H1 (cell line): ENCODE measurements at regions not wholly inside any gene's neighbourhood (a gene's known extent, or its start where the extent isn't known, plus 50 kb on each side); places are given as distances from the start of the nearest gene placed in this dataset.

ENCODE experiments used
- CTCF ChIA-PET: fragments of 300-600 bp; sonication (Branson Sonifier 250); formaldehyde crosslinking; loops from one replicate; lab custom pipeline; 2021; ENCODE audit not compliant: partially characterized antibody; lab: Charles Lee
- POLR2A ChIA-PET: fragments of 300-600 bp; sonication (Branson Sonifier 250); formaldehyde crosslinking; loops from one replicate; lab custom pipeline; 2021; ENCODE audit warnings: inconsistent platforms; ENCODE audit not compliant: partially characterized antibody; lab: Charles Lee
- DNase-seq, 2 experiments: peaks; one replicate each; pipeline versions ENCODE4 v3.0.0 to v3.0.0-alpha.2; 2010 to 2022; ENCODE audit warnings: low spot score in 2 of 2, low read depth in 1 of 2, mixed read lengths in 1 of 2
- FAIRE-seq: peaks from 2 replicates; lab custom pipeline; 2011; peaks lifted over from hg19 to GRCh38; lab: Jason Lieb, UNC
- H2AFZ ChIP-seq: 2 replicates; pipeline ENCODE4 v1.8.1; 2012; ENCODE audit warnings: low read length, inconsistent platforms
- H2AK5ac ChIP-seq: 2 replicates; pipeline ENCODE4 v1.6.1; 2013; ENCODE audit warnings: low read depth, low read length
- H2BK120ac ChIP-seq: replicated peaks from 2 replicates; pipeline ENCODE3; 2013; ENCODE audit warnings: low read depth, low read length, inconsistent platforms
- H2BK12ac ChIP-seq: 2 replicates; pipeline ENCODE4 v1.6.1; 2013; ENCODE audit warnings: low read depth, low read length
- H2BK15ac ChIP-seq: 2 replicates; pipeline ENCODE4 v1.6.1; 2013; ENCODE audit warnings: low read length
- H2BK20ac ChIP-seq: 2 replicates; pipeline ENCODE4 v1.6.1; 2013; ENCODE audit warnings: low read length
- H2BK5ac ChIP-seq: 2 replicates; pipeline ENCODE4 v1.6.1; 2013; ENCODE audit warnings: low read depth, low read length
- H3K14ac ChIP-seq: 2 replicates; pipeline ENCODE4 v1.6.1; 2013; ENCODE audit warnings: inconsistent platforms; ENCODE audit not compliant: insufficient read length
- H3K18ac ChIP-seq: 2 replicates; pipeline ENCODE4 v1.6.1; 2013; ENCODE audit warnings: low read length; ENCODE audit errors: extremely low read depth
- H3K23ac ChIP-seq: 2 replicates; pipeline ENCODE4 v1.6.1; 2013; ENCODE audit warnings: inconsistent platforms; ENCODE audit not compliant: insufficient read length
- H3K23me2 ChIP-seq: 2 replicates; pipeline ENCODE4 v1.6.1; 2013; ENCODE audit warnings: low read depth, low read length
- H3K27ac ChIP-seq: 2 replicates; pipeline ENCODE4 v1.6.1; 2011; ENCODE audit warnings: low read depth, low read length, inconsistent platforms
- H3K27me3 ChIP-seq, 4 experiments: replicated peaks in 1 of 4; 1 replicate in 1 of 4; 2 replicates in 3 of 4; pipeline versions ENCODE4 v1.6.1 to v1.8.1; 2011 to 2013; ENCODE audit warnings: low read length in 3 of 4, mild to moderate bottlenecking in 3 of 4, inconsistent platforms in 2 of 4, mixed read lengths in 2 of 4, moderate library complexity in 1 of 4; ENCODE audit not compliant: control insufficient read depth in 3 of 4, insufficient read depth in 3 of 4; ENCODE audit errors: extremely low read depth in 1 of 4
- H3K36me3 ChIP-seq, 4 experiments: 2 replicates each; pipeline versions ENCODE4 v1.6.1 to v1.8.1; 2011 to 2013; ENCODE audit warnings: mild to moderate bottlenecking in 4 of 4, low read length in 3 of 4, moderate library complexity in 2 of 4, control low read depth in 1 of 4, inconsistent platforms in 1 of 4; ENCODE audit not compliant: insufficient read depth in 4 of 4, control insufficient read depth in 2 of 4
- H3K4ac ChIP-seq: replicated peaks from 2 replicates; pipeline ENCODE3; 2013; ENCODE audit warnings: low read length, low read depth, mixed read lengths, inconsistent platforms; ENCODE audit not compliant: insufficient read length
- H3K4me1 ChIP-seq, 4 experiments: replicated peaks in 1 of 4; 1 replicate in 1 of 4; 2 replicates in 3 of 4; pipeline versions ENCODE4 v1.6.1 to v1.8.1; 2011 to 2013; ENCODE audit warnings: low read length in 3 of 4, inconsistent platforms in 2 of 4, mixed read lengths in 1 of 4; ENCODE audit not compliant: insufficient read depth in 4 of 4, control insufficient read depth in 3 of 4
- H3K4me2 ChIP-seq, 2 experiments: 2 replicates each; pipeline versions ENCODE4 v1.6.1 to v1.8.1; 2011 to 2013; ENCODE audit warnings: low read depth in 2 of 2, low read length in 2 of 2, control low read depth in 1 of 2, inconsistent platforms in 1 of 2, mild to moderate bottlenecking in 1 of 2; ENCODE audit not compliant: insufficient read depth in 1 of 2
- H3K4me3 ChIP-seq, 4 experiments: fragments of 200-600, 300-600 bp in 1 of 4; sonication (generic), shearing (Covaris generic), sonication (Bioruptor Twin) in 1 of 4; 2 replicates each; pipeline versions ENCODE4 v1.5.1 to v1.8.1; 2011 to 2016; ENCODE audit warnings: low read length in 4 of 4, low read depth in 3 of 4, control low read depth in 2 of 4, inconsistent platforms in 2 of 4, mild to moderate bottlenecking in 2 of 4, mixed read lengths in 1 of 4, moderate library complexity in 1 of 4; ENCODE audit not compliant: insufficient read depth in 2 of 4; ENCODE audit errors: extremely low read depth in 1 of 4
- H3K56ac ChIP-seq: replicated peaks from 2 replicates; pipeline ENCODE3; 2013; ENCODE audit warnings: low read depth, mild to moderate bottlenecking, mixed read lengths, low read length, inconsistent platforms; ENCODE audit not compliant: insufficient read length
- H3K79me1 ChIP-seq: 2 replicates; pipeline ENCODE4 v1.6.1; 2013; ENCODE audit warnings: low read depth, low read length, control low read depth
- H3K79me2 ChIP-seq, 2 experiments: 2 replicates each; pipeline versions ENCODE4 v1.6.1 to v1.8.1; 2012 to 2013; ENCODE audit warnings: low read length in 2 of 2, mild to moderate bottlenecking in 2 of 2, inconsistent platforms in 1 of 2; ENCODE audit not compliant: insufficient read depth in 2 of 2, control insufficient read depth in 1 of 2
- H3K9ac ChIP-seq, 4 experiments: replicated peaks in 1 of 4; 1 replicate in 1 of 4; 2 replicates in 3 of 4; pipeline versions ENCODE4 v1.6.1 to v1.8.1; 2011 to 2013; ENCODE audit warnings: low read depth in 3 of 4, low read length in 3 of 4, control low read depth in 2 of 4, mild to moderate bottlenecking in 2 of 4, moderate library complexity in 2 of 4, inconsistent platforms in 1 of 4; ENCODE audit errors: extremely low read depth in 1 of 4
- H3K9me3 ChIP-seq, 2 experiments: 2 replicates each; pipeline versions ENCODE4 v1.6.1 to v1.8.1; 2012 to 2013; ENCODE audit warnings: mild to moderate bottlenecking in 2 of 2, moderate library complexity in 2 of 2, control low read depth in 1 of 2, inconsistent platforms in 1 of 2, low read depth in 1 of 2, low read length in 1 of 2, mixed read lengths in 1 of 2; ENCODE audit not compliant: insufficient read depth in 2 of 2
- H4K20me1 ChIP-seq, 2 experiments: replicated peaks in 1 of 2; 2 replicates each; pipeline versions ENCODE3 to v1.8.1; 2011 to 2013; ENCODE audit warnings: inconsistent platforms in 2 of 2, low read length in 2 of 2, mild to moderate bottlenecking in 1 of 2; ENCODE audit not compliant: insufficient read depth in 2 of 2, control insufficient read depth in 1 of 2
- H4K5ac ChIP-seq: 2 replicates; pipeline ENCODE4 v1.6.1; 2013; ENCODE audit warnings: low read length, low read depth, mixed read lengths, inconsistent platforms; ENCODE audit not compliant: insufficient read length
- H4K8ac ChIP-seq: 2 replicates; pipeline ENCODE4 v1.8.0; 2013; ENCODE audit warnings: mild to moderate bottlenecking, moderate library complexity, low read length, inconsistent platforms; ENCODE audit not compliant: insufficient read depth; ENCODE audit errors: extremely low read depth
- H4K91ac ChIP-seq: replicated peaks from 2 replicates; pipeline ENCODE3; 2013; ENCODE audit warnings: low read length, mixed read lengths, inconsistent platforms; ENCODE audit not compliant: insufficient read length
- CEBPB ChIP-seq: IDR thresholded peaks from 2 replicates; pipeline ENCODE4 v1.6.1; 2012; ENCODE audit warnings: low read depth, low read length
- EZH2 ChIP-seq: fragments of 200-600 bp; sonication (generic); IDR thresholded peaks from 2 replicates; pipeline ENCODE4 v1.7.1; 2012; ENCODE audit warnings: low read depth, mild to moderate bottlenecking, moderate library complexity, low read length, inconsistent platforms; ENCODE audit not compliant: severe bottlenecking
- HDAC2 ChIP-seq, 2 experiments: fragments of 300-600 bp in 1 of 2; sonication (generic) in 1 of 2; IDR thresholded peaks; 2 replicates each; pipeline ENCODE4 v1.6.1; 2011 to 2012; ENCODE audit warnings: low read depth in 2 of 2, low read length in 2 of 2, mild to moderate bottlenecking in 2 of 2, moderate library complexity in 2 of 2, borderline replicate concordance in 1 of 2, inconsistent platforms in 1 of 2
- JUN ChIP-seq: IDR thresholded peaks from 2 replicates; pipeline ENCODE4 v1.6.1; 2011; ENCODE audit warnings: low read depth, mild to moderate bottlenecking, improper control_type of control experiment, low read length
- KDM1A ChIP-seq: fragments of 200-600, 300-600 bp; sonication (generic); IDR thresholded peaks from 2 replicates; pipeline ENCODE4 v1.7.1; 2016; ENCODE audit warnings: mild to moderate bottlenecking, low read length, borderline replicate concordance

DNA sequence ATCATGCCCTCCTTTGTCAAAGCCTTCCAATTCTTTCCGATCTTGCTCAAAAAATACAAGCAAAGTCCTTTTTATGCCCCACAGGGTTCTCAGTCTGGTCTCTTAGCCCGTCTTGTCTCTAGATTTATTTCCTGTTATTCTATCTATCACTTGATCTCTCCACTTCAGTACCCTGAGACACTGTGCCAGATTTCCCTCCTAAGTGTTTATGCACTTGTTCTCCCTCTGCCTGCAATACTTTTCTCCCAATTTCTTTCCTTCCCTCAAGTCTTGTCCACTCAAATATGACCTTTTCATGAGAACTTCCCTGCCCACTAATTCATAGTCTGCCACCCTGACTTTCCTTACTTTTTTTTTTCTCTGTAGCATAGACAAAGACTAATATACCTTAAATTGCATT is 141.4 kb downstream of the MBL2 start (continued):
- no peak for TF ChIP-seq EZH2

DNA sequence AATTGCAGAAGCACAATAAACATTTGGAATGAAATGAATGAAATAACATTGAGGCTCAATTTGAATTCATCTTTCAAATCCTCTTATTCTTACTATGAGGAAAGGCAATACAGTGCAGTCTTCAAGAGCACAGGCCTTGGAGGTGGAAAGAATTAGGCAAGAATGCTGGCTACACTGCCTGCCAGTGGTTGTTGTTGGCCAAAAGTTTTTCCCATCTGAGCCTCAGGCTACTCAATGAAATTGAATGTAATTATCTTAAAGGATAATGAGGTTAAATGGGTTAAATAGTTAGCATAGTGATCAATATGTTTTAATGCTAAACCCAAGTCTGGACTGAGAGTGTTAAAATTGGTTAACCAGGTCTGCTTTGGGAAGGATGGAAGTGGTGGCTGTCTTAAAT is 140.9 kb downstream of the MBL2 start:
- no peaks in the 10 kb centered on the region for H3K36me3 ChIP-seq
- TF ChIP-seq JUN (no peak), HDAC2 (IDR thresholded peaks at IDR 0.05; ENCODE audit: borderline replicate concordance in 1 of 2, low read depth in 2 of 2, low read length in 2 of 2) (no peak), KDM1A (no peak), CEBPB (no peak)
- no peaks in the 10 kb centered on the region for H4K20me1 ChIP-seq
- H3K27ac ChIP-seq: no peak overlapping the region
- H4K5ac ChIP-seq: no peak overlapping the region
- no peaks in the 10 kb centered on the region for H3K23me2 ChIP-seq
- DNase-seq (no peak), FAIRE-seq (no peak)
- no peaks in the 10 kb centered on the region for H3K27me3 ChIP-seq
- no peaks in the 10 kb centered on the region for H3K79me2 ChIP-seq
- no peak overlapping the region for H3K23ac ChIP-seq
- H3K9me3 ChIP-seq: no peaks in the 10 kb centered on the region
- H2BK15ac ChIP-seq: no peak overlapping the region
- H3K56ac ChIP-seq: no peak overlapping the region
- H3K4me3 ChIP-seq: no peak overlapping the region
- ChIA-PET POLR2A (no interaction called here), CTCF (interaction anchor here (1.0 to 1.1 kb wide), 2 partner anchors 148 to 149 kb away, joined by 3 to 4 read pairs; no protein-coding TSS in a partner anchor)
- no peak overlapping the region for H3K14ac ChIP-seq
- H2AFZ ChIP-seq: no peak overlapping the region
- no peak overlapping the region for H4K8ac ChIP-seq
- no peak overlapping the region for H3K18ac ChIP-seq
- no peak overlapping the region for H3K4ac ChIP-seq
- no peak overlapping the region for H3K4me2 ChIP-seq
- no peak overlapping the region for H2BK12ac ChIP-seq
- no peak overlapping the region for H4K91ac ChIP-seq
- H3K79me1 ChIP-seq: no peaks in the 10 kb centered on the region
- H2AK5ac ChIP-seq: no peak overlapping the region
- H2BK5ac ChIP-seq: no peak overlapping the region
- no peak overlapping the region for H2BK120ac ChIP-seq
- no peak overlapping the region for H3K9ac ChIP-seq
- peaks cover 0 to 4% (median 0%) of the 10 kb centered on the region in 4 experiments; a peak in 1 of 7 replicates for H3K4me1 ChIP-seq
- no peak overlapping the region for H2BK20ac ChIP-seq
